Activated CD4-positive, alpha-beta T cell treated with anti-CD3 and anti-CD28 coated beads, Interleukin-2, amount 50 U/mL, for 4 hours (primary cell): ENCODE measurements at regions not wholly inside any gene's neighbourhood (a gene's known extent, or its start where the extent isn't known, plus 50 kb on each side); places are given as distances from the start of the nearest gene placed in this dataset.
"Not testable (repeated sequence)": the region's sequence is repeated elsewhere in the genome, so short reads cannot be mapped to it uniquely, and the experiment has no call there.

ENCODE experiments used
- DNase-seq, 2 experiments: peaks; one replicate each; pipeline ENCODE4 v3.0.0-alpha.2; 2020

GRCh38 chr3:88979760-88980159 is 127.7 kb upstream of the EPHA3 start:
- DNase-seq: no peak

DNA sequence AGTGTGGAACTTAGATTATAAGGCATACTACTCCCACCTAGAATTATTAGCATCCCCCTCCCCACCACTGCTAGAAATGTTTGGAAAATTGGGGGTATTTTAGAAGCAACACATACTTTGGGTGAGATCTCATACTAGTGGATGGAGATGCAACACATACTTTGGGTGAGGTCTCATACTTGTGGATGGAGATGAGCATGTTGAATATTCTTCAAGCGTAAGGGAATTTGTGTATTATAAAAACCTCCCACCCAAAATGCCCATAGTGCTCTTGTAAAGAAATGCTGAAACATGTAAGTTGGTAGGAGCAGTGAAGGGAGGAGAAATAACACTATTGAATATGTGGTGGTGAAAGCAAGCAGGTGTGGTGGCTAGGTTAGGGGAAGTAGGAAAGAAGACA is 124.0 kb upstream of the EPHA3 start:
- no peak for DNase-seq

- DNase-seq: no peak
Measured at GRCh38 chr3:88984256-88984655, 123.2 kb upstream of the EPHA3 start.

GRCh38 chr3:88984832-88985231 is 122.6 kb upstream of the EPHA3 start:
- DNase-seq: no peak

GRCh38 chr3:88985491-88985890 is 121.9 kb upstream of the EPHA3 start:
- DNase-seq: no peak

- DNase-seq: no peak
Measured at GRCh38 chr3:88986834-88987233, 120.6 kb upstream of the EPHA3 start.

DNA sequence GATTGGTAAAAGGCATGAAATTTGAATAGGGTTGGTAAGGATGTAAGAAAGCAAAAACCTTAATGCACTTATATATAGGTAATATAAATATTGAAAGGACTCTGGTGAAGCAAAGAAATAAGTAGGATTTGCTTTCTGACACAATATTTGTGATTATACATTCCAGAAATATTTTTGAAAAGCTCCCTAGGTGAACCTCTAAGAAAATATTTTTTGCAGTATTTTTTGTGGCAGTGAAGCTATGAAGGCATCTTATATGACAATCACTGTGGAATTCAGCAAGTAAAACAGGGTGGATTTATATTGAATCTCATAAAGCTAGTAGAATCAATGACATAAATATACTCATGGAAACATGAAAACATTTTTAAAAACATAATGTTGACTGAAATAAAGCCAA is 119.6 kb upstream of the EPHA3 start:
- no peak for DNase-seq

- DNase-seq: no peak
Measured at GRCh38 chr3:88988906-88989305, 118.5 kb upstream of the EPHA3 start.

DNA sequence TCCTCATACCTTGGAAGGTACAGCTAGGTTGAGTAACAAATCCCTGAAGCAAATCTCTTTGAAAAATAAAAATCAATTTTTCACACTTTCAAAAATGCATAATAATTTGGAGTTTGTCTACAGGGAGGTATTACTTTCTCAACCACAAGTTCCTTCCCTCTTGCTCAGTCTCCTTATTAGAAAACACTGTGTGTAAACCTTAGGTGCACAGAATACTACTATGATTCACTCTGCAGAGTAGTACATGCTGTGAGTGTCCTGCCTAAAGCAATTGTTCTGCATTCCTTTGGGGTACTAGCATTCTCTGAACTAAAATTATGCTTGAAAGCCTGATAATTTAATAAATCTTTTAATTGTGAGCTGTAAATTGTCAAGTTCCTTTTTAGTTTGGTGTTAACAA is 115.9 kb upstream of the EPHA3 start:
- DNase-seq: no peak

DNA sequence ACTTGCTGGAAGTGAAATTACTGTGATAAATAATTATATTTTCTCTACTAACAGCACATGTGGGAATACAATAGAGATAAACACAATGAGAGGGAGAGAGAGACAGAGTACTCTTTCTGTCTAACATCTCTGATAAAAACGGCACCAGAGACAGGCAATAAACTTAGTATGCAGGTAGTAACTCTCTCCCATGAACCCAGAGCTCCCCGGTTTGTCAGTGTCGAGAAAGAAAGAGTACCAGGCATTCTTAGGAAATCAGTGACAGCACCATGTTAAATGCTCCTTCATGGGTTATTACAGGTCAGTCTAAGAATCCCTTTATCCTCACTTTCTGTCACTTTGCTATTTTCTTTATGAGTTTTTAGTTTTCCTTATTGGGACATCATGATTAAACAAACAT is 110.7 kb upstream of the EPHA3 start:
- DNase-seq: no peak

DNA sequence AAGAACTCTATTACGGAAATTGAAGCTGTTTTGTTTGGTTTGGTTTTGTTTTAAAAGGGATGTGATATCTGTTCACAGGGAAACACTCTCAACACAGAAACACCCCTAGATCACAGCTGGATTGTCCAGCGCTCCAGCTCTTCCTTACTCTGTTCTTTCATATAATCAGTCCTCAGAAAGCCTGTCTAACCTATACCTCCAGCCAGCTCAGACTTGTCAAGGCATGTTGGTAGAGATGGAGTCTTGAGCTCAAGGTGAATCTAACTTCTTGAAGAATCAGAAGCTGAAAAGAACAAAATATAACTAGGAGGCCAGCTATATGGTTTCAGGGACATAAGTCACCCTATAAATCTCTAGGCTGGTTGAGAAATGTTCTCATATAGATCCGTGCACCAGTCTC is 110.2 kb upstream of the EPHA3 start:
- DNase-seq: no peak

DNA sequence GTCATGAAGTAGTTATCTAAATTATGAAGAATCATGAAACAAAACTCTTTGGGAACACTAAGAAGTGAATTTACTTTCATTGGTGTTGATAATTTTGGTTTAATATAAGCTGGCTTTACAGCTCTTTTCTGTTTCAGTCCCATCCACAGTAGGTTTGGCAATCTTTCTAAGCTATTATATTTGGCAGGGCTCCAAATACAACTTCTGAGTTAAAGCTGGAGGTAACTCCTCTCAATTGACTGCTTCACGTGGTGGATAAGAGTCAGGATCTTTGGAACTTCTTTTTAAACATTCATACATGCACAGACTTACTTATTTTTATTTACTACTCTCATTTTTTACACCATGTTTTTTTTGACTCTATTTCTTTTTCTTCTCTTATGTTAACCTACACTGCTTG is 106.5 kb upstream of the EPHA3 start:
- no peak for DNase-seq

DNA sequence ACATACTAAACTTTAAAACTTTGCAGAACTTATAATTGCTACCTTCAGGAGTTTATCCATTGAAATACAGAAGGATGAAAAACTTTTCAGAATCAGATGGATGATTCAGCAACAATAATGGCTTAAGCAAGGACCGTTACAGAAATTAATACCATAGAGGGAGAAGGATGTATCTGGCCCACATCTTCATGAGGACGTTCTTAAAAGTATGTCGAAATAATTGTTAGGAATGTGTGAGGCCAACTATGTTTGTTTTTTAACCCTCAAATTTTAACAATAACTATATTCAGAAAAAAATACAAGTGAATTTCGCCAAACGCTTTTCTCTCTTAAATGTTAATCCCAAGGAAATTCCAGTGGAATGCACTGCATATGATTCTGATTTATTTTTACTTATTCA is 105.2 kb upstream of the EPHA3 start:
- no peak for DNase-seq

DNA sequence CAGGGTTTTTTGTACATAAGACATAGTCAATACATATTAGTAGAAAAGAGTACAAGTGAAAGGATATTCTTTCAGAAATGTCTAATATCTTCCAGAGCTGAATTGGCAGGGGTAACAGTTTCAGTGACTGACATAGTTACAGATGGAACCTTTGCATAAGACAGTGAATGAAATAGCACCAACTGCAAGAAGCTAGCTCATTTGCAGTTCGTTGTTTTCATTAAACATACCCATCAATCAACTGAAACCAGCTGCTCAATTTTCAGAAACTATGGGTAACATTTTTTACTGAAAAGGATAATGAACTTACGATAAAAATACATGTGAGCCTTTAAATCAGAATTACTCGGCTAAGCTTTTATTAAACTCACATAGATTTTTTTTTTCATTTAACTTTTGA is 93.9 kb upstream of the EPHA3 start:
- DNase-seq: no peak

- DNase-seq: no peak
Measured at GRCh38 chr3:89017531-89017930, 89.9 kb upstream of the EPHA3 start.

DNA sequence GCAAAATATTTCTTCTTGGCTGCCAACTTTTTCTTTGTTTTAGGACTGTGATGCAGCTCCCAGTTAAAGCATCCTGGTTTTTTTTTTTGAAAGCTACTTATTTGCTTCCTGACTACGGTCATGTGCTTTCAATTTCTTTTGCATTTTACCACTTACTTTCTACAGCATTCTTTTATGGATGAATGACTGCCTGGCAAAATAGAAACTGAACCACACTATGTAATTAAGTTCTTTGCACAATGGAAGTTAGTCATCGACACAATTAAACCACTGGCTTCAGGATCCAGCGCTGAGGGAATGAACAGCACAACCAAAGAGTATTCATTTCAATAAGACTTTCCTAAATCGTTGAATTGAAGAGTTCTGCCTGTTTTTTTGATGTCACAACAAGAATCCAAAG is 82.2 kb upstream of the EPHA3 start:
- DNase-seq: no peak

GRCh38 chr3:89032346-89033013 is 74.9 kb upstream of the EPHA3 start:
- no peak for DNase-seq

GRCh38 chr3:89034723-89035122 is 72.7 kb upstream of the EPHA3 start:
- not testable (repeated sequence) for DNase-seq

- DNase-seq: no peak
Measured at GRCh38 chr3:89038869-89039268, 68.6 kb upstream of the EPHA3 start.

DNA sequence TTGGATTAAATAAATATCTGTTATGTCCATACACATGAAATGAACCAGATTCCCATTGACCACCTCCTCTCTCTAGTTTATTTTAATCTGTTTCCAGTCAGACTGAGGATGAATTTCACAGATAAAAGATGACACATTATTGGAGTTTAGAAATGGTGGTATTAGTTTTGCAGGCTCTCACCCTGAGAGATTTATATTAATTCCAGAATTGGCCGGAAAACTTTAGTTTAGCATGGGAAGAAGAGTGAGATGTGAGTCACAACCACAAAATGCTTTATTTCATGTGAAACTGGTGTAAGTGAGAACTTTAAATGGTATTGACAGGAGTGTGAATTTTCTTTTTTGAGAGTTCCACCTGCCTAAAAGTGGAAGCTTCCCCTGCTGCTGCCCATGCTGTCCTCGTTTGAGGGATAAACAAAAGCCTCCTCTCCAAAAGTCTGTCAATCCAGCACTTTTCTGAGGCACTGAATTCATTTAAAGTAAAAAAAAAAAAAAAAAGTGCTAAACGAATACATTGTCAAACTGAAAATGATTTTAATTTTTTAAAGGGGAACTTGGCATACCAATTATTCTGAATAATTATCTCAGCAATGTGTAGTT is 65.1 kb upstream of the EPHA3 start:
- no peak for DNase-seq

- no peak for DNase-seq
Measured at GRCh38 chr3:89043406-89043932, 64.0 kb upstream of the EPHA3 start.

DNA sequence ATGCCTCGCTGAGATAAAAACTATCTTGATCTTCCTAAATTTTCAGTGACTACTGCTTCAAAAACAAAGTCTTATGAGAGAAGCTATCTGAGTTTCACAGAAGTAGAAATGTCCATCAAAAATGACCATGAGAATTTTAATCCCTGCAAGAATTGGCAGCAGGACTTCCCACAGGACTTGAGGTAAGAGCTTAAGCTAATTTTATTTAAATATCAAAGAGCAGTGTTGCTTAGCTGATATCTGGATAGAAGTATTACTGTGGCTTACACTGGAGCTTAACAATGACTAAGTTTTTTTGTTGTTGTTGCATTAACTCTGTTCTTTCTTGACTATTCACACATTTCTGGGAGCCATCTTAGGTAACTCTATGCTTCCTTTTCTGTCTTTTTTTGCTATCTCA is 60.8 kb upstream of the EPHA3 start:
- DNase-seq: no peak

DNA sequence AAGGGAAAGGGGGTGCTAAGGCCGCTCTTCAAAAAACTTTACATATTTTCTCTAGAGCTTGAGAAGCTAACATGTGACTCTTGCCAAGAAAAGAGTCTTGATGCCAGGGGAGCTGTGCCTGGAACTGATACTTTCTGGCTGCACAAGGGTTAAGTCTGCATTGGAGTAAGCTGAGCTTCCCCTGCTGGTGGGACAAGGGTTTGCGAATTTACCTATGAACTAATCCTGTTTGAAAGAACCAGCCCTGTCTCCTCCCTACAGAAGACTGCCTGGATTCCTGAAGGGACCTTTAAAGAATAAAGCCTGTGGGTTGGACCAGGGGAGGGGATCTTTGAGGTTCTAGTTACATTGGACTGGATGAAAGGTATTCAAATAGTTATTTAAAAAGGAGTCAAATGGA is 58.3 kb upstream of the EPHA3 start:
- no peak for DNase-seq

DNA sequence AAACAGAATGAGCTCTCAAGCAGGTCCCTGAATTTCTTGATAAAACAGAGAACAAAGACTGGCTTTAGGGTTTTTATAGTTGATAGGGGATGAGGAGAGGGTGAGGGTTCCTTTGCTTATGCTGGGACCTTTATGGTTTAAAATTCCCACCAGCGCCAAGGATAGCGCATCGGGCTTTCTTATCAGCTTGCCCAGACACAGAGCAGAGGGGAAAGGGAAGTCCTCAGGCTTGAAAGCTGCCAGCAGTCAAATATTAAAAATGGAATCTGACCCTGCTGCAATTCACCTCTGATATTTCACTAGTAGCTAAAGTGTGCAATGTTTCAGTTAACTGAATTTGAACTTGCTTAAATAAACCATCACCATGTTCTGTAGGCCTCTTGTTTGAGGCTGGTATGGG is 55.0 kb upstream of the EPHA3 start:
- DNase-seq: no peak

- no peak for DNase-seq
Measured at GRCh38 chr3:89057398-89057797, 50.0 kb upstream of the EPHA3 start.
